ENCODE measurements at regions not wholly inside any gene's neighbourhood (a gene's known extent, or its start where the extent isn't known, plus 50 kb on each side); places are given as distances from the start of the nearest gene placed in this dataset.
"Not testable (repeated sequence)": the region's sequence is repeated elsewhere in the genome, so short reads cannot be mapped to it uniquely, and the experiment has no call there.

- DNase-seq = no peak
Measured at GRCh38 chr3:525415-525814, 328.9 kb downstream of the CHL1 start.

- DNase-seq = peak; percentile 54
Measured at GRCh38 chr3:535566-536416, 339.2 kb downstream of the CHL1 start.

- no peak for DNase-seq
Measured at GRCh38 chr3:536417-536813, 339.9 kb downstream of the CHL1 start.

GRCh38 chr3:541062-541801, 344.7 kb downstream of the CHL1 start:
- no peak for DNase-seq

- no peak for DNase-seq
Measured at GRCh38 chr3:542021-542420, 345.5 kb downstream of the CHL1 start.

- DNase-seq = no peak
Measured at GRCh38 chr3:549636-550035, 353.1 kb downstream of the CHL1 start.

- no peak for DNase-seq
Measured at GRCh38 chr3:550471-550870, 353.9 kb downstream of the CHL1 start.

- no peak for DNase-seq
Measured at GRCh38 chr3:557972-558371, 361.4 kb downstream of the CHL1 start.

GRCh38 chr3:567488-568185, 371.1 kb downstream of the CHL1 start:
- DNase-seq = no peak

GRCh38 chr3:579529-579928, 383.0 kb downstream of the CHL1 start:
- DNase-seq = not testable (repeated sequence)

GRCh38 chr3:589066-589465, 392.5 kb downstream of the CHL1 start:
- DNase-seq = not testable (repeated sequence)

- DNase-seq = not testable (repeated sequence)
Measured at GRCh38 chr3:597304-597703, 400.7 kb downstream of the CHL1 start.

GRCh38 chr3:597746-598145, 401.2 kb downstream of the CHL1 start:
- not testable (repeated sequence) for DNase-seq

GRCh38 chr3:607480-607879, 410.9 kb downstream of the CHL1 start:
- DNase-seq = not testable (repeated sequence)

- no peak for DNase-seq
Measured at GRCh38 chr3:621714-622113, 425.2 kb downstream of the CHL1 start.

- DNase-seq = no peak
Measured at GRCh38 chr3:622314-622713, 425.8 kb downstream of the CHL1 start.

GRCh38 chr3:623914-624545, 427.5 kb downstream of the CHL1 start:
- no peak for DNase-seq

GRCh38 chr3:632571-633170, 436.1 kb downstream of the CHL1 start:
- DNase-seq = peak; percentile 35

GRCh38 chr3:634511-634910, 437.9 kb downstream of the CHL1 start:
- no peak for DNase-seq

GRCh38 chr3:635393-635792, 438.8 kb downstream of the CHL1 start:
- DNase-seq = no peak

GRCh38 chr3:643376-643775, 446.8 kb downstream of the CHL1 start:
- DNase-seq = no peak

GRCh38 chr3:655824-656223, 437.0 kb upstream of the CNTN6 start:
- DNase-seq = no peak

- no peak for DNase-seq
Measured at GRCh38 chr3:661356-661755, 431.5 kb upstream of the CNTN6 start.

Measured in right hindlimb (tissue), 1 donor.